RWPE2 (cell line): ENCODE measurements at regions not wholly inside any gene's neighbourhood (a gene's known extent, or its start where the extent isn't known, plus 50 kb on each side); places are given as distances from the start of the nearest gene placed in this dataset.

ENCODE experiments used
- ATAC-seq: fragments of 200-7000 bp; cut with Tn5 transposase; 3 replicates; pipeline ENCODE4 v1.9.1; 2021; ENCODE audit warnings: low read depth
- DNase-seq: peaks from one replicate; pipeline ENCODE4 v3.0.0-alpha.2; 2020; ENCODE audit warnings: low spot score
- H3K27ac ChIP-seq: fragments of 450-650 bp; 2 replicates; pipeline ENCODE4 v1.5.1; 2017; ENCODE audit warnings: mild to moderate bottlenecking; ENCODE audit not compliant: poor library complexity, severe bottlenecking
- H3K27me3 ChIP-seq: fragments of 250-450 bp; sonication (Bioruptor Pico); 2 replicates; pipeline ENCODE4 v1.5.1; 2021; ENCODE audit warnings: mild to moderate bottlenecking, moderate library complexity; ENCODE audit not compliant: insufficient read depth, poor library complexity, severe bottlenecking
- H3K36me3 ChIP-seq: fragments of 250-450 bp; sonication (Bioruptor Pico); 2 replicates; pipeline ENCODE4 v1.5.1; 2020; ENCODE audit warnings: low read depth, mild to moderate bottlenecking, moderate library complexity
- H3K4me1 ChIP-seq: fragments of 250-450 bp; sonication (Bioruptor Pico); 2 replicates; pipeline ENCODE4 v1.5.1; 2021; ENCODE audit warnings: mild to moderate bottlenecking, moderate library complexity; ENCODE audit not compliant: insufficient read depth, poor library complexity, severe bottlenecking
- H3K4me3 ChIP-seq: fragments of 250-450 bp; sonication (Bioruptor Pico); 2 replicates; pipeline ENCODE4 v1.5.1; 2021; ENCODE audit warnings: mild to moderate bottlenecking, moderate library complexity; ENCODE audit not compliant: severe bottlenecking
- H3K9me3 ChIP-seq: fragments of 250-450 bp; sonication (Bioruptor Pico); 2 replicates; pipeline ENCODE4 v1.5.1; 2021; ENCODE audit warnings: mild to moderate bottlenecking, moderate library complexity; ENCODE audit not compliant: severe bottlenecking
- CTCF ChIP-seq: fragments of 450-650 bp; IDR thresholded peaks from one replicate; pipeline ENCODE4 v1.5.1; 2017; ENCODE audit warnings: mild to moderate bottlenecking, moderate library complexity; ENCODE audit not compliant: poor library complexity, severe bottlenecking

- no peak overlapping the region for H3K4me3 ChIP-seq
- H3K4me1 ChIP-seq: peaks cover 3% of the 10 kb centered on the region
- H3K36me3 ChIP-seq: no peaks in the 10 kb centered on the region
- no peak for ATAC-seq
- no peak for TF ChIP-seq CTCF
- no peak for DNase-seq
- H3K27ac ChIP-seq: no peak overlapping the region
- H3K27me3 ChIP-seq: no peaks in the 10 kb centered on the region
- H3K9me3 ChIP-seq: no peaks in the 10 kb centered on the region
Measured at GRCh38 chr16:86909359-86910160, 331.2 kb downstream of the FOXL1 start.

- DNase-seq (no peak), ATAC-seq (no peak)
- peaks cover 3% of the 10 kb centered on the region for H3K4me1 ChIP-seq
- H3K9me3 ChIP-seq: no peaks in the 10 kb centered on the region
- TF ChIP-seq CTCF: no peak
- no peak overlapping the region for H3K27ac ChIP-seq
- no peaks in the 10 kb centered on the region for H3K27me3 ChIP-seq
- H3K36me3 ChIP-seq: no peaks in the 10 kb centered on the region
- H3K4me3 ChIP-seq: no peak overlapping the region
Measured at GRCh38 chr16:86910161-86910769, 331.9 kb downstream of the FOXL1 start.

- ATAC-seq: no peak
Measured at GRCh38 chr16:86911437-86911958, 333.1 kb downstream of the FOXL1 start.

GRCh38 chr16:86913886-86914285, 335.5 kb downstream of the FOXL1 start:
- H3K36me3 ChIP-seq: no peaks in the 10 kb centered on the region
- H3K27ac ChIP-seq: no peak overlapping the region
- ATAC-seq: no peak
- no peak for TF ChIP-seq CTCF
- no peak overlapping the region for H3K4me3 ChIP-seq
- H3K9me3 ChIP-seq: no peaks in the 10 kb centered on the region
- no peak for DNase-seq
- peaks cover 3% of the 10 kb centered on the region for H3K4me1 ChIP-seq
- no peaks in the 10 kb centered on the region for H3K27me3 ChIP-seq

More at GRCh38 chr16:86911437-86911958, 333.1 kb downstream of the FOXL1 start:
- no peak for TF ChIP-seq CTCF
- Histone ChIP-seq H3K36me3 (no peaks in the 10 kb centered on the region), H3K4me1 (peaks cover 3% of the 10 kb centered on the region), H3K27me3 (no peaks in the 10 kb centered on the region), H3K27ac (no peak overlapping the region), H3K4me3 (no peak overlapping the region), H3K9me3 (no peaks in the 10 kb centered on the region)
- DNase-seq: no peak
